ENCODE measurements at regions not wholly inside any gene's neighbourhood (a gene's known extent, or its start where the extent isn't known, plus 50 kb on each side); places are given as distances from the start of the nearest gene placed in this dataset.

- TF ChIP-seq GLIS3 (CRISPR knock-in tag; IDR thresholded peaks at IDR 0.05) (no peak), ZNF70 (CRISPR knock-in tag; IDR thresholded peaks at IDR 0.05) (no peak), TOX (CRISPR knock-in tag; IDR thresholded peaks at IDR 0.05; ENCODE audit: borderline replicate concordance) (no peak), ZNF8 (CRISPR knock-in tag; IDR thresholded peaks at IDR 0.05) (no peak), ESRRG (CRISPR knock-in tag; IDR thresholded peaks at IDR 0.05) (no peak), RARB (CRISPR knock-in tag; IDR thresholded peaks at IDR 0.05) (no peak), PPARA (CRISPR knock-in tag; IDR thresholded peaks at IDR 0.05; ENCODE audit: borderline replicate concordance) (no peak), TCF4 (CRISPR knock-in tag; IDR thresholded peaks at IDR 0.05; ENCODE audit: borderline replicate concordance) (no peak), ZFP30 (CRISPR knock-in tag; IDR thresholded peaks at IDR 0.05) (no peak), CSRNP3 (CRISPR knock-in tag; IDR thresholded peaks at IDR 0.05) (no peak)
- TF ChIP-seq, protein P1, sequence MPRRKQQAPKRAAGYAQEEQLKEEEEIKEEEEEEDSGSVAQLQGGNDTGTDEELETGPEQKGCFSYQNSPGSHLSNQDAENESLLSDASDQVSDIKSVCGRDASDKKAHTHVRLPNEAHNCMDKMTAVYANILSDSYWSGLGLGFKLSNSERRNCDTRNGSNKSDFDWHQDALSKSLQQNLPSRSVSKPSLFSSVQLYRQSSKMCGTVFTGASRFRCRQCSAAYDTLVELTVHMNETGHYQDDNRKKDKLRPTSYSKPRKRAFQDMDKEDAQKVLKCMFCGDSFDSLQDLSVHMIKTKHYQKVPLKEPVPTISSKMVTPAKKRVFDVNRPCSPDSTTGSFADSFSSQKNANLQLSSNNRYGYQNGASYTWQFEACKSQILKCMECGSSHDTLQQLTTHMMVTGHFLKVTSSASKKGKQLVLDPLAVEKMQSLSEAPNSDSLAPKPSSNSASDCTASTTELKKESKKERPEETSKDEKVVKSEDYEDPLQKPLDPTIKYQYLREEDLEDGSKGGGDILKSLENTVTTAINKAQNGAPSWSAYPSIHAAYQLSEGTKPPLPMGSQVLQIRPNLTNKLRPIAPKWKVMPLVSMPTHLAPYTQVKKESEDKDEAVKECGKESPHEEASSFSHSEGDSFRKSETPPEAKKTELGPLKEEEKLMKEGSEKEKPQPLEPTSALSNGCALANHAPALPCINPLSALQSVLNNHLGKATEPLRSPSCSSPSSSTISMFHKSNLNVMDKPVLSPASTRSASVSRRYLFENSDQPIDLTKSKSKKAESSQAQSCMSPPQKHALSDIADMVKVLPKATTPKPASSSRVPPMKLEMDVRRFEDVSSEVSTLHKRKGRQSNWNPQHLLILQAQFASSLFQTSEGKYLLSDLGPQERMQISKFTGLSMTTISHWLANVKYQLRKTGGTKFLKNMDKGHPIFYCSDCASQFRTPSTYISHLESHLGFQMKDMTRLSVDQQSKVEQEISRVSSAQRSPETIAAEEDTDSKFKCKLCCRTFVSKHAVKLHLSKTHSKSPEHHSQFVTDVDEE (CRISPR knock-in tag; IDR thresholded peaks at IDR 0.05) = no peak
Measured at GRCh38 chr19:30999726-31000125, 349.5 kb downstream of the TSHZ3 start.

All from SK-N-SH treated with all-trans-retinoic acid at 6 μM for 48 hours (cell line).